ENCODE measurements at regions not wholly inside any gene's neighbourhood (a gene's known extent, or its start where the extent isn't known, plus 50 kb on each side); places are given as distances from the start of the nearest gene placed in this dataset.

DNA sequence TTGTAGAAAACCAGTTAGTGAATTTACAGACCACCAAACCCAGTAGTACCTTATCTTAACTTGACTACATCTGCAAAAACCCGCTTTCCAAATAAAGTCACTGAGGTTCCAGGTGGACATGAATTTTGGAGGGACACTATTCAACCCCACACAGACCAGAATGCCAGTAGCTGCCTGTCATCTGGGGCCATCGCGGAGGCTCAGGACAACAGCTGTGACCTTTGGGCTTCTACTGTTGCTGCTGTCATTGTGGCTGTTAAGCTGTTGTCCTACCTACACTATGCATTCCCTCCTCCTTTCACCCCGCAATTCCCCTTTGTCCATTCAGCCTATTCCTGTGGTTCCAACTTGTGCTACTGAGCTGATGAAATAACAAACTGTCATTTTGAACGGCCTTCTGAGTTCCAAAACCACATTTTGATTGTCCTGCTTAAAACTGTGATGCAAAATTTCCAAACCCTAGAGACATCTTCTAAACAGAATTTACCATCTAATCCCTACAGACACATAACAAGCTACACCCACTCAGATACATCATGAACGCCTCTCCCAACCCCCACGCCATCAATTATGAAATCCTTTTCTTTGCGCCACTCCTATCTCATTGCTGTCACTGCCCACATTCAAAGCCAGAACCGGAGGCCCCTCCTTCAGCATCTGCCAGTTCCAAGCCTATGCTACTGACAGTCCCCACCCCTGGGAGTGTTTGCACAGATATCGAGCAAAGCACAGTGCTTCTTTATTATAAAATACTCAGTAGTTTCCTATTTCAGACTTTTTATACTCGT lies 125.0 kb downstream of the C6orf118 start:
- no peaks in the 10 kb centered on the region for H3F3A ChIP-seq (ENCODE audit: control insufficient read depth, insufficient read depth)
- H3K9me2 ChIP-seq (replicated peaks; ENCODE audit: control insufficient read depth, low read length), result no peaks in the 10 kb centered on the region
- H3K27ac ChIP-seq (ENCODE audit: low read depth, low read length), result no peak overlapping the region
- no peak overlapping the region for H3K4me3 ChIP-seq (ENCODE audit: low read length)
- no peaks in the 10 kb centered on the region for H3K4me1 ChIP-seq (ENCODE audit: control insufficient read depth, low read length)
- no peaks in the 10 kb centered on the region for H3K9me3 ChIP-seq (ENCODE audit: control insufficient read depth, insufficient read depth, low read length)
- no peaks in the 10 kb centered on the region for H3K36me3 ChIP-seq (ENCODE audit: control insufficient read depth, low read length)
- no peak overlapping the region for H3K4me2 ChIP-seq (ENCODE audit: low read length)
- no peaks in the 10 kb centered on the region for H4K20me1 ChIP-seq (ENCODE audit: control insufficient read depth, insufficient read depth, low read depth, low read length)
- TF ChIP-seq, protein P1, sequence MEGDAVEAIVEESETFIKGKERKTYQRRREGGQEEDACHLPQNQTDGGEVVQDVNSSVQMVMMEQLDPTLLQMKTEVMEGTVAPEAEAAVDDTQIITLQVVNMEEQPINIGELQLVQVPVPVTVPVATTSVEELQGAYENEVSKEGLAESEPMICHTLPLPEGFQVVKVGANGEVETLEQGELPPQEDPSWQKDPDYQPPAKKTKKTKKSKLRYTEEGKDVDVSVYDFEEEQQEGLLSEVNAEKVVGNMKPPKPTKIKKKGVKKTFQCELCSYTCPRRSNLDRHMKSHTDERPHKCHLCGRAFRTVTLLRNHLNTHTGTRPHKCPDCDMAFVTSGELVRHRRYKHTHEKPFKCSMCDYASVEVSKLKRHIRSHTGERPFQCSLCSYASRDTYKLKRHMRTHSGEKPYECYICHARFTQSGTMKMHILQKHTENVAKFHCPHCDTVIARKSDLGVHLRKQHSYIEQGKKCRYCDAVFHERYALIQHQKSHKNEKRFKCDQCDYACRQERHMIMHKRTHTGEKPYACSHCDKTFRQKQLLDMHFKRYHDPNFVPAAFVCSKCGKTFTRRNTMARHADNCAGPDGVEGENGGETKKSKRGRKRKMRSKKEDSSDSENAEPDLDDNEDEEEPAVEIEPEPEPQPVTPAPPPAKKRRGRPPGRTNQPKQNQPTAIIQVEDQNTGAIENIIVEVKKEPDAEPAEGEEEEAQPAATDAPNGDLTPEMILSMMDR (IDR thresholded peaks at IDR 0.05; ENCODE audit: low read depth, low read length, poor library complexity, severe bottlenecking), result no peak
- TF ChIP-seq EZH2phosphoT487 (IDR thresholded peaks at IDR 0.05; ENCODE audit: borderline replicate concordance, low read length), result no peak
- H3K79me2 ChIP-seq (ENCODE audit: control insufficient read depth, low read length), result no peaks in the 10 kb centered on the region
- no peaks in the 10 kb centered on the region for H3K27me3 ChIP-seq (ENCODE audit: control insufficient read depth, low read length)

DNA sequence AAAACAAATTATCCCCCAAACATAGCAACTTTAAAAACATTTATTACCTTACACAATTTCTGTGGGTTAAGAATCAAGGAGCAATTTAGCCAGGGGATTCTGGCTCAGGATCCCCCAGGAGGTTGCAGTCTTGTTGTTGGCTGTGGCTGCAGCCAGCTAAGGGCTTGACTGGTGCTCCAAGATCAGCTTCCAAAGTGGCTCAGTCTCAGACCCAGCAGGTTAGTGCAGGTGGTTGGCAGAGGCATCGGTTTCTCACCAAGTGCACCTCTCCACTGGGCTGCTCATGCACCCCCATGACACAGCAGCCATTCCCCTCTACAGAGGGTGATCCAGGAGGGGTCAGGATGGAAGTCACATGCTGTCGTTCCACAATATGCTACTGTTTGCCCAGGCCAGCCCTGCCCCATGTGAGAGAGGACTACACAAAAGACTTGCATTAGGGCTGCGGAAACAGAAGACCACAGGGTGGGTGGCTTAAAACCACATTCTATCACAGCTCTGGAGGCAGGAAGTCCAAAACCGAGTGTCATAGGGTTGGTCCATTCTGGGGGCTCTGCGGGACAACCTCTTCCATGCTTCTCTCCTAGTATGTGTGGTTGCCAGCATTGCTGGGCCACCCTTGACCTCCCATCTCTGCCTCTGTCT lies 125.8 kb downstream of the C6orf118 start:
- H4K20me1 ChIP-seq (ENCODE audit: control insufficient read depth, insufficient read depth, low read depth, low read length), result no peaks in the 10 kb centered on the region
- H3K9me2 ChIP-seq (replicated peaks; ENCODE audit: control insufficient read depth, low read length), result no peaks in the 10 kb centered on the region
- no peaks in the 10 kb centered on the region for H3K79me2 ChIP-seq (ENCODE audit: control insufficient read depth, low read length)
- no peak overlapping the region for H3K27ac ChIP-seq (ENCODE audit: low read depth, low read length)
- no peaks in the 10 kb centered on the region for H3F3A ChIP-seq (ENCODE audit: control insufficient read depth, insufficient read depth)
- H3K4me1 ChIP-seq (ENCODE audit: control insufficient read depth, low read length), result no peaks in the 10 kb centered on the region
- no peaks in the 10 kb centered on the region for H3K36me3 ChIP-seq (ENCODE audit: control insufficient read depth, low read length)
- TF ChIP-seq, protein P1 (IDR thresholded peaks at IDR 0.05; ENCODE audit: low read depth, low read length, poor library complexity, severe bottlenecking), result no peak
- TF ChIP-seq EZH2phosphoT487 (IDR thresholded peaks at IDR 0.05; ENCODE audit: borderline replicate concordance, low read length), result no peak
- H3K27me3 ChIP-seq (ENCODE audit: control insufficient read depth, low read length), result no peaks in the 10 kb centered on the region
- no peaks in the 10 kb centered on the region for H3K9me3 ChIP-seq (ENCODE audit: control insufficient read depth, insufficient read depth, low read length)
- H3K4me2 ChIP-seq (ENCODE audit: low read length), result no peak overlapping the region
- no peak overlapping the region for H3K4me3 ChIP-seq (ENCODE audit: low read length)

DNA sequence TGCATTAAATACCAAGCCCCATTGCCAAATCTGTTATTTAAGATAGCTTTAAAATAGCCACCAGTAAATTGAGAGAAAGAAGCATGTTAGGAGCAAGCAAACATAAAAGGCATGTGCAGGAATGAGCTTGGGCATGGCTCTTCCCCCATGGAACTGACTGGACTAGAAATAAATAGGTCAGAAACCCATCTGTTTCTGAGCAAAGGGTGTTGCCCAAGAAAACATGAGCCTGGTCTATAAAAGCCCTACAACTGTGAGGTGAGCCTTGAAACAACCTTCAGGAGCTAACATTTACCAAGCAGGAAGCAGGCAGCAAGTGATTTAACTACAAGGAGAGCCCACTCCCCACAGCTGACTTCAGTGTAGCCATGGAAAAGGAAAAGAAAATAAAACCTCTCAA lies 126.3 kb downstream of the C6orf118 start:
- Histone ChIP-seq H3F3A (ENCODE audit: control insufficient read depth, insufficient read depth) (no peaks in the 10 kb centered on the region), H3K79me2 (ENCODE audit: control insufficient read depth, low read length) (no peaks in the 10 kb centered on the region), H3K4me3 (ENCODE audit: low read length) (no peak overlapping the region), H3K4me2 (ENCODE audit: low read length) (no peak overlapping the region), H3K4me1 (ENCODE audit: control insufficient read depth, low read length) (no peaks in the 10 kb centered on the region), H3K27ac (ENCODE audit: low read depth, low read length) (no peak overlapping the region), H3K36me3 (ENCODE audit: control insufficient read depth, low read length) (no peaks in the 10 kb centered on the region), H4K20me1 (ENCODE audit: control insufficient read depth, insufficient read depth, low read depth, low read length) (no peaks in the 10 kb centered on the region), H3K9me3 (ENCODE audit: control insufficient read depth, insufficient read depth, low read length) (no peaks in the 10 kb centered on the region), H3K9me2 (replicated peaks; ENCODE audit: control insufficient read depth, low read length) (no peaks in the 10 kb centered on the region), H3K27me3 (ENCODE audit: control insufficient read depth, low read length) (no peaks in the 10 kb centered on the region)
- TF ChIP-seq EZH2phosphoT487 (IDR thresholded peaks at IDR 0.05; ENCODE audit: borderline replicate concordance, low read length), result no peak
- TF ChIP-seq, protein P1 (IDR thresholded peaks at IDR 0.05; ENCODE audit: low read depth, low read length, poor library complexity, severe bottlenecking), result no peak
